ENCODE measurements at regions not wholly inside any gene's neighbourhood (a gene's known extent, or its start where the extent isn't known, plus 50 kb on each side); places are given as distances from the start of the nearest gene placed in this dataset.

GRCh38 chr13:104099750-104100149 lies 1033.5 kb upstream of the SLC10A2 start:
- no peak for TF ChIP-seq MAX (IDR thresholded peaks at IDR 0.05)
- TF ChIP-seq CREB1 (IDR thresholded peaks at IDR 0.05; ENCODE audit: low read depth): no peak
- no peak for TF ChIP-seq ZBTB7A (IDR thresholded peaks at IDR 0.05; ENCODE audit: low read depth)
- TF ChIP-seq, protein P1, sequence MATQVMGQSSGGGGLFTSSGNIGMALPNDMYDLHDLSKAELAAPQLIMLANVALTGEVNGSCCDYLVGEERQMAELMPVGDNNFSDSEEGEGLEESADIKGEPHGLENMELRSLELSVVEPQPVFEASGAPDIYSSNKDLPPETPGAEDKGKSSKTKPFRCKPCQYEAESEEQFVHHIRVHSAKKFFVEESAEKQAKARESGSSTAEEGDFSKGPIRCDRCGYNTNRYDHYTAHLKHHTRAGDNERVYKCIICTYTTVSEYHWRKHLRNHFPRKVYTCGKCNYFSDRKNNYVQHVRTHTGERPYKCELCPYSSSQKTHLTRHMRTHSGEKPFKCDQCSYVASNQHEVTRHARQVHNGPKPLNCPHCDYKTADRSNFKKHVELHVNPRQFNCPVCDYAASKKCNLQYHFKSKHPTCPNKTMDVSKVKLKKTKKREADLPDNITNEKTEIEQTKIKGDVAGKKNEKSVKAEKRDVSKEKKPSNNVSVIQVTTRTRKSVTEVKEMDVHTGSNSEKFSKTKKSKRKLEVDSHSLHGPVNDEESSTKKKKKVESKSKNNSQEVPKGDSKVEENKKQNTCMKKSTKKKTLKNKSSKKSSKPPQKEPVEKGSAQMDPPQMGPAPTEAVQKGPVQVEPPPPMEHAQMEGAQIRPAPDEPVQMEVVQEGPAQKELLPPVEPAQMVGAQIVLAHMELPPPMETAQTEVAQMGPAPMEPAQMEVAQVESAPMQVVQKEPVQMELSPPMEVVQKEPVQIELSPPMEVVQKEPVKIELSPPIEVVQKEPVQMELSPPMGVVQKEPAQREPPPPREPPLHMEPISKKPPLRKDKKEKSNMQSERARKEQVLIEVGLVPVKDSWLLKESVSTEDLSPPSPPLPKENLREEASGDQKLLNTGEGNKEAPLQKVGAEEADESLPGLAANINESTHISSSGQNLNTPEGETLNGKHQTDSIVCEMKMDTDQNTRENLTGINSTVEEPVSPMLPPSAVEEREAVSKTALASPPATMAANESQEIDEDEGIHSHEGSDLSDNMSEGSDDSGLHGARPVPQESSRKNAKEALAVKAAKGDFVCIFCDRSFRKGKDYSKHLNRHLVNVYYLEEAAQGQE (IDR thresholded peaks at IDR 0.05; ENCODE audit: low read depth): no peak
- no peak for TF ChIP-seq EP300 (IDR thresholded peaks at IDR 0.05; ENCODE audit: borderline replicate concordance)
- no peak for TF ChIP-seq EGR1 (IDR thresholded peaks at IDR 0.05)
- no peak for TF ChIP-seq CEBPB (IDR thresholded peaks at IDR 0.05)
- no peak for TF ChIP-seq TAF1 (IDR thresholded peaks at IDR 0.05; ENCODE audit: low read depth)
- no peak for TF ChIP-seq RAD21 (IDR thresholded peaks at IDR 0.05; ENCODE audit: low read depth)
- no peak for TF ChIP-seq YY1 (IDR thresholded peaks at IDR 0.05; ENCODE audit: low read depth)
- TF ChIP-seq TCF12 (IDR thresholded peaks at IDR 0.05; ENCODE audit: low read depth): no peak
- TF ChIP-seq, protein P2, sequence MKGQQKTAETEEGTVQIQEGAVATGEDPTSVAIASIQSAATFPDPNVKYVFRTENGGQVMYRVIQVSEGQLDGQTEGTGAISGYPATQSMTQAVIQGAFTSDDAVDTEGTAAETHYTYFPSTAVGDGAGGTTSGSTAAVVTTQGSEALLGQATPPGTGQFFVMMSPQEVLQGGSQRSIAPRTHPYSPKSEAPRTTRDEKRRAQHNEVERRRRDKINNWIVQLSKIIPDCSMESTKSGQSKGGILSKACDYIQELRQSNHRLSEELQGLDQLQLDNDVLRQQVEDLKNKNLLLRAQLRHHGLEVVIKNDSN (IDR thresholded peaks at IDR 0.05): no peak
